ENCODE measurements at regions not wholly inside any gene's neighbourhood (a gene's known extent, or its start where the extent isn't known, plus 50 kb on each side); places are given as distances from the start of the nearest gene placed in this dataset.

DNA sequence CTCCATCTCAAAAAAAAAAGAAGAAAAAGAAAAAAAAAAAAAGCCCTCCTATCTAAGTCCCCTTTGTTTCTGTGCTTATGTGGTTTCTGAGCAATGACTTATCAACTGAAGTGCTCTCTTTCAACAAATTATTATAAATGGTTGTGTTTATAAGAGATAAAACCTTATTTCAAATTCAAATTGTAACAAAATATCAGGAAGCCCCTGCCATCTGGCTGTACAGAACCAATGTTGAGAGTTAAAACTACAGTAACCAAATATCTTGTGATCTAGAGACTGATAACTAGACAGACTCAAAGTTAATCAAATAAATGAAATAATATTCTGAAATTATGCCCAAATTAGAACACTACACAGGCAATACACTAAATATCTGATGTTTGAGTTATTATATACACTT, 143.0 kb upstream of the CPNE8 start:
- DNase-seq (ENCODE audit: low read depth), result no peak

DNA sequence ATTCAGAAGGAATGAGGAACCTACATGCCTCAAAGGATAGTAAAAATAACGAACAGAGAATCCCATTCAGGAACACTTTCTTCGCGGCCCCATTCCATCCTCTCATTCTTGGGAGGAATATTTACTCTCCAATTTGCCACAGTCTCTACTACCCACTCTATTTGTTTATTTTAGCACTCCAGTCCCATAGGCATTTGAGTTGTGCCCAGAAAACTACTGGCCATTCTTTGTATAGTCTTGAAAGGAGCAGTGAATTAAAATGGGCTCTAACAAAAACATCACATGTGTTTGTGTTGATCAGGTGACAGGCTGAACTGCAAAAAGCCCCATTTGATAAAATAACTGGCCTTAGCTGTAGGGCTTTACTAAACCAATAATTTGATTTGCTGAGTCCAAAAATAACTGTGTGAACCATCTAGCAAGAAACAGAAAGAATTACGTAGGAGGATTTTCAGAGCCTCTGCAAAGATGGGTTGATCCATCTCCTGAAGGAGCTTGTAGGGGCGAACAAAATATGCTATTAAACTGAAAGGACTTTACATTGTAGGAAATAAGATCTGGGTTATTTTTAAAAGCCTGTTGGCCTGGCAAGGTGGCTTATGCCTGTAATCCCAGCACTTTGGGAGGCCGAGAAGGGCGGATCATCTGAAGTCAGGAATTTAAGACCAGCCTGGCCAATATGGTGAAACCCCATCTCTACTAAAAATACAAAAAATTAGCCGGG, 142.3 kb upstream of the CPNE8 start:
- no peak for DNase-seq (ENCODE audit: low read depth)

DNA sequence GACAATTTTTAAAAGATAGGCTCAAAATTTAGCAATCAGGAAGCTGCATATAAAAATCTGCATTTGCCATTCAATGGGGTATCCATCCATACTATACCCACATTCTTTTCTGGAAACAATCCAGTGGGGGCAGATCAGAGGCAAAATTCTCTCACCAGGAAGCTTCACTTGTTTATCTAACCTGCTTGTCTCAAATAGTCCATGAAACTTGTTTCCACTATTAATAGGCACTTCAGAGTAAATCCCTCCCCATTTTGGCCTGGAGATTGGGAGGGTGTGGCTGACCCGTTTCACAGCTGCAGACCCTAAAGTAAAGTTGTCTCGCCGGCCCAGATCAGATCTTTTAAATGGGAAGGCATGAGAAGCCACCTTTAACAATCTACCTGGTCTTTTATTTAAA, 139.4 kb upstream of the CPNE8 start:
- no peak for DNase-seq (ENCODE audit: low read depth)

DNA sequence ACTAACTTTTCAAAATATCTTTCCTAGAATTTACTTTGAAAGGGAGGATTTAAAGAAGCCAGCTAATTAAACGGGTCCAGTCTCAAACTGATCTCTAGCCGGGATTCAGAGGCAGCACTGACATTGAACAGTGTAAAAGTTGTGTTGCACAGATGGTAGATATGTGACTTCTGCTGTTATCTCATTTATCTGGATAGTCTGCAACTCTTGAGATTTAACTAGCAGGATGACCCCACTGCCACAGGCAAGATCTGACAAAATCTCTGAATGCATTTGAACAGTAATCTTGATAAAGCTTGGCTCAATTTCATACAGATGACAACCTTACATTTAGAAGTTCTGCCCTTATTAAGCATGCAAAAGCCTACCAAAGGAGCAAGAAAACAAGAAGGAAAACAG, 138.0 kb upstream of the CPNE8 start:
- no peak for DNase-seq (ENCODE audit: low read depth)

DNA sequence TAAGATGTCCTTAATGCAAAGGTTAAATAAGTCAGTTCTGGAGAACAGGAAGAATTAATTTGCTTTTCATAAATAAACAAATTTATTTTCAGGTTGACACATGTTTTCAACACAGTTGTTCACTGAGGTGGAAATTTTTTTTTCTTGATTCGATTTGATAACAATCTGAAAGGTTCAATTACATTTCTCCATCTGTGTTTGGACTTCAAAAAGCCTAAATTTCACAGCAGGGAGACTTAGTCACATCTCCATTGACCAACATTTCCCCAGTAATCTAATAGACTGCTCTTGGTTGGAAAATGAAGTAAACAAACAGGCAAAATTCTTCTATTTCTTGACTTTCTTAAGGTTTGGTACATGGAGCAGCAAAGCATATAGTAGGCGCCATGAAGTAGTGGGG, 134.9 kb upstream of the CPNE8 start:
- DNase-seq (ENCODE audit: low read depth), result no peak

DNA sequence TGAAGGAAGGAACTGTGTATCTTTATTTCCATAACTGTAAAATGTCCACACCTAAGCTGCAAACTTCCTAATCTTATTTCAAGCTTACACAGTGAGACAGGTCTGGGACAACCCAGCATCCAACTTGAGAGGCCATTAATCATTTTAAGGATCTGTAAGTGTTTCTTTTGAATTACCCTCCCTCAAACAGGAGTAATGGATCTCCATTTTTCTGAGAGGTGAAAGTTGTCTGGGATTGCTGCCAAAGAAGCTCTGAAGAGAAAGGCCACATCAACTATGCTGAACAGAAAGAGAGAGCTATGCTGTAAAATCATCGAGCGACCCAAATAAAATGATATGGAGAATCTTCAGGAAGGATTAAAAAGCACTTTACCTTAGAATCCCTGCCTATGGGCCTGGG, 131.7 kb upstream of the CPNE8 start:
- no peak for DNase-seq (ENCODE audit: low read depth)

DNA sequence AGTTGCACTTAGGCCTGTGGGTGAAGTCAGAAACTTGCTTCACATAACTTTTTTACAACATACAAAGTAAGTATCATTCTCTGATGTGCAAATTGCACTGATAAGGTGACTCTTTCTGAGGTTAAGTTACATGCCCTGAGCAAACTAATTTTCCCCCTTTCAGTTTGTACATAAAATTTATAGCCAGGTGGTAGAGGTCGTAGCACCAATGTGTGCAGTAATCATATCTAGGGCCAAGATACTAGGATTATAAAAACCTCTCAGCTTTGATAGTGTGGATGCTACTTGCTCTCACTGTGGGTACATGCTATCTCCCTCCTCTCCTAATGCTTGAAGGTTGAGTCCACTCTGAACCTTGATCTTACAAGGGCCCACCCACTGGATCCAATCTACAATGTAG, 130.7 kb upstream of the CPNE8 start:
- no peak for DNase-seq (ENCODE audit: low read depth)

DNA sequence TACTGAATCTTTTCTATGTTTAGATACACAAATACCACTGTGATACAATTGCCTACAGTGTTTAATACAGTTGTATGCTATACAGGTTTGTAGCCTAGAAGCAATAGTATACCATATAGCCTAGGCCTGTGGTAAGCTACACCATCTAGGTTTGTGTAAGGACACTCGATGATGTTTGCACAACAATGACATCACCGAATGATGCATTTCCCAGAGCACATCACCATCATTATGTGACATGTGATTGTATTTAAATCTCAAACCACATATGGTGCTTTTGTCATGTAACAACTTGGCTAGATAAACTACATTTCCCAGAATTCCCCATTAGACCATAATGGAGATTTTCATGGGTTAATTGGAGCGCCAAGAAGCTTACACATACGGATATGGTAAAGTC, 128.4 kb upstream of the CPNE8 start:
- no peak for DNase-seq (ENCODE audit: low read depth)

DNA sequence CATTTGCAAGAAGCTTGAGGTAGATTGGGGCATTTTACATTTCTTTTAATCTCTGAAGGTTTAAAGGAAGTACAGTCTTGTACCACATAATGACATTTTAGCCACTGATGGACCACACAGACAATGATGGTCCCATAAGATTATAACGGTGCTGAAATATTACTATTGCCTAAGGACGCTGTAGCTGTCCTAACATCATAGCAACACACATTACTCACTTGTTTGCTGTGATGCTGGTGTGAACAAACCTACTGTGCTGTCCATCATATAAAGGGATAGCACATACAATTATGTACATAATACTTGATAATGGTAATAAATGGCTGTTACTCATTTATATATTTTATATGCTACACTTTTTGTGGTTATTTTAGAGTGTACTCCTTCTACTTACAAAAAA, 127.1 kb upstream of the CPNE8 start:
- DNase-seq (ENCODE audit: low read depth), result no peak

DNA sequence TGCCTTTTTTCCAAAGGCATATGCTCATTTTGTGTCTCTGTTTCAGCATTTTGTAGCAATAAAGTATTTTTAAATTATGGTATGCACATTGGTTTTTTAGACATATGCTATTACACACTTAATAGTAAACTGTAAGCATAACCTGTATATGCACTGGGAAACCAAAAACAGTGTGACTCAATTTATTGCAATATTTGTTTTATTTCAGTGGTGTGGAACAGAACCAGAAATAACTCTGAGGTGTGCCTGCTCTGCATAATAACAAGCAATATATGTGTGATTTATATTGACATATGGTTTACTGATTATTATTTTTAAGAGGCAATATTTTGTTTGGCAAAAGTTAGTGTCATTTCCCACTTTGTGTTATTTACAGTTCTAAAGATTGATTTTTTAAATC, 126.6 kb upstream of the CPNE8 start:
- DNase-seq (ENCODE audit: low read depth), result no peak

DNA sequence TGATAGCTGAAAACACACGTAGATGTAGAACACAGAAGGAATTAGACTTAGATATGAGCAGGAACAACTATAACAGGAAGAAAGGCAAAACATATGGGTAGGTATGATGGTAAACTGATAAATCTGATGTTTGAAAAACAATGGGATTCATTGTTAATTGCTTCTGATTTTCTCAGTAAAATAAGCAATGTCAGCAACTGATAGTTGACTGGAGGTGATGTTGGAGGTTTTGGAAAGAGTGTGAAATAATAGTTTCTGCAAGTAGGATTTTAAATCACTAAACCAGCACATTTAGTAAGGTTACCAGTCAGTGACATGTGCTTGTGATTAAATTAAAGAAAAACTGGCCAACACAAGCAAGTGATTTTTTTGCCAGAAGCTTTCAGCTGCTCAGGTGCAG, 123.0 kb upstream of the CPNE8 start:
- DNase-seq (ENCODE audit: low read depth), result no peak

DNA sequence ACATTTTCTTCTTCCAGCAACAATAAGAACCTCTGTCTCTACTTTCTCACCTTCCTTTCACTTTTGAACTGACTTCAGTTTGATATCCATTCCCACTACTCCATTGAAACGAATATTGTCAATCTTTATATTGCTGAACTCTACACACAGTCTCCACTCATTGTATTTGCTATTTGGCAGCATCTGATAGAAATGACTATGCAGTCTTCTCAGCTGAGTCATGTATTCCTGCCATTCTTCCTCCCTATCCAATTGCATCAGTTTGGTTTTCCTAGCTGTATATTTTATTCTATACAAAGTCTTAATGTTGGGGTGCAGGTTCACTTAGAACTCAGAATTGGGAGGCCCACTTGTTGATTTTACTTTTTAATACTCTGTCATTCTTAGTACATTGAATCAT, 107.5 kb upstream of the CPNE8 start:
- peak; percentile 49 for DNase-seq (ENCODE audit: low read depth)

DNA sequence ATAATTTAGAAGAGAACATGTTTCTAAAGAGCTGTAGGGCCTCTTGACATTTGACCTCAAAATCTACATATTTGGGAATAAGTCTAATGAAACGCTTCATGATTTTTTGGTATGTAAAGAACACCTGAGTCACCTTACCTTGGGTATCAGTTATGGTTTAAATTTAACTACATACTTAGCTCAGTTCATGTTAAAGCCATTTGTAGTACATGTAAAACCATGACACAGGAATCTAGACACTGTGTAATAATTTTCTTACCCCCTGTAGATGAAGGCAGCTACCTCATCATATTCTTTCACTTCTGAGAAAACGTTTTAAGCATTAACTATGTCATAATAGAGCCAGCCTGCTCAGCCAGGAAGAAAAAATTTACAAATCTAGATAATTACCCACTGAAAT, 105.8 kb upstream of the CPNE8 start:
- DNase-seq (ENCODE audit: low read depth), result no peak

DNA sequence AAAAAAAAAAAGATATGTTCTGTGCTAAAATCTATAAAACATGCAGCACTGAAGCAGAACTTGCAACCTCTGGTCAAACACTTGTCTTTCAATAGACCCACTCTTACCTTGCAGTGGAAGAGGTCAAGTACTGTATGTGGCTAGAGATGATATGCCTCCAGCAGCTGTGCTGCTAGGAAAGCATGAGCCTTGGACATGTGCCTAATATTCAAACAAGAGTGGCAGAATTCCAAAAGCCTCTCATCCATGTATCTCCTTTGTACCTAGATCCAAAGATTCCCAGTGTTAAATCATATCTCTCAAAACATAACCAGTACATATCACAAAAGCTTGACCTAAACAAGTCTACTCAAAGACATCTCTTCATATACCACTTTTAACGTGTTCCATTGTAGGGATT, 105.0 kb upstream of the CPNE8 start:
- DNase-seq (ENCODE audit: low read depth), result no peak

DNA sequence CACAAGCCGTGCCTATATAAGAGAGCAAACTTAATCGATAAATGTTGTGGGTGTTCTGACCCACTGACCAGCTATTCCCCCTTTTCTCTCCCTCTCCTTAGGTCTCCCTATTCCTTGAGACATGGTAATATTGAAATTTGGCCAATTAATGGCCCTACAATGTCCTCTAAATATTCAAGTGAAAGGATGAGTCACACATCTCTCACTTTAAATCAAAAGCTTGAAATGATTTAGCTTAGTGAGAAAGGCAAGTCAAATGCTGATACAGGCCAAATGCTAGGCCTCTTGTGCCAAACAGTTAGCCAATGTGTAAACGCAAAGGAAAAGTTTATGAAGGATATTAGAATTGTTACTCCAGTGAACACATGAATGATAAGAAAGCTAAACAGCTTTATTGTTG, 102.2 kb upstream of the CPNE8 start:
- no peak for DNase-seq (ENCODE audit: low read depth)

DNA sequence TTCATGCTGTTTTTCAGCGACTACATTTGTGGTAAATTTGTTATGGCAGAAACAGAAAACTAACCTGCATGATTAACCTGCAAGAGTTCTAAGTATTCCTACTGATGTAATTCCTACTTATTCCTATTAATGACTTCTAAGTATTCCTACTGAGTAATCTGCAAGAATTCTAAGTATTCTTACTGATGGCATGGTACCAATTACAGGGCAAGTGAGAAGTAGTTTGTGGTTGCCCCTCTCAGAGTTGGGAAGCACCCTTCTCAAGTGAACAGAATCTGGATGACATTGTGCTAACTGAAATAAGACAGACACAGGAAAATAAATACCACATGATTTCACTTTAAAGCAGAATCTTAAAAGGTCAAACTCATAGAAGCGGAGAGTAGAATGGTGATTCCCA, 100.9 kb upstream of the CPNE8 start:
- DNase-seq (ENCODE audit: low read depth), result no peak

DNA sequence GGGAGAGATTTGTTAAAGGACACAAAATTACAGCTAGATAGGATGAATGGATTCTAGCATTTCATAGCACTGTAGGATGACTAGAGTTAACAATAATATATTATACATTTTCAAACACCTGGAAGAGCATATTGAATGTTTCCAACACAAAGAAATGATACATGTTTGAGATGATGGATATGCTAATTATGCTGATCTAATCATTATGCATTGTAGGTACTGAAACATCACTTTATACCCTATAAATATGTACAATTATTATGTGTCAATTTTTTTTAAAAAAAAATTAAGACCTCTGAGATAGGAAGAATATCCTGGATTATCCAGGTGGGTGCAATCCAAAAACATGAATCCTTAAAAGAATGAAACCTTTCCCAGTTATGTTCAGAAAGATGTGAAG, 100.3 kb upstream of the CPNE8 start:
- no peak for DNase-seq (ENCODE audit: low read depth)

DNA sequence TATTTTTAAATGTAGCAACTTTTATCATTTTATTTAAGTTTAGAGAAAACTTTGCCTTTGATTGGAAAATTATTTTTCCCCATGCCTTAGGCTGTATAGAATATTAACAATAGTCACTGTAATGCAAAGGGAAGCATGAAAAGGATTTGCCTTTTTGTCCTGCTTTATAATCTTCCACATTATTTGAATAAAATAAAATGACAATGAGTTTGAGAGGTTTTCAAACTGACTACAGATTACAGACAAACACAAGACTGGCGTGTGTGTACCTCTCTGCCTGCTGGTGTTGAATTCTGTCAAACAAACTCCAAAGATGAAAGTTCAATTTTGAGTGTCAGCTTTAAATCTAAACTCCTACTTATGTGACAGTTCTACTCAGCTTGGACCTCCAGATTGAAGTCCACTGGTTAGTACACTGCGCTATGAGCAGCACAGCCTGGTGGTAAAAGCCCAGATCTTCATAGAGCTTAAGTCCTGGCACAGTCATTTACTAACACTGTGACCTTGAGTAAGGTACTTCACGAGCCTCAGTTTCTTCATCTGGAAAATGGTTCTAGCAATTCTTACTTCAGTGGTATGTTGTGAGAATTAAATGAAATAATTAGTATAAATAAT, 98.3 kb upstream of the CPNE8 start:
- DNase-seq (ENCODE audit: low read depth), result no peak

DNA sequence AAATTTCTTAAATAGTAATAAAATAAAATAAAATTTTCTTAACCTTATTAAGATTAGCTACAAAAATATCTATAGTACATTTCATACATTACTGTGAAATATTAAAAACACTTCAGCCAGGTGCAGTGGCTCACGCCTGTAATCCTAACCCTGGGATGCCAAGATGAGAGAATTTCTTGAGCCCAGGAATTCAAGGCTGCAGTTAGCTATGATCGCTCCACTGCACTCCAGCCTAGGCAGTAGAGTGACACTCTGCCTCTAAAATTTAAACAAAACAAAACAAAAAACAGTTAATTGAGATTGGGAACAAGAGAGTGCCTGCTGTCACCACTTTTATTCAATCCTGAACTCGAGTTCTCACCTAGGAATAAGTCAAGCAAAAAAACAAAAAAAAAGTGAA, 95.0 kb upstream of the CPNE8 start:
- no peak for DNase-seq (ENCODE audit: low read depth)

DNA sequence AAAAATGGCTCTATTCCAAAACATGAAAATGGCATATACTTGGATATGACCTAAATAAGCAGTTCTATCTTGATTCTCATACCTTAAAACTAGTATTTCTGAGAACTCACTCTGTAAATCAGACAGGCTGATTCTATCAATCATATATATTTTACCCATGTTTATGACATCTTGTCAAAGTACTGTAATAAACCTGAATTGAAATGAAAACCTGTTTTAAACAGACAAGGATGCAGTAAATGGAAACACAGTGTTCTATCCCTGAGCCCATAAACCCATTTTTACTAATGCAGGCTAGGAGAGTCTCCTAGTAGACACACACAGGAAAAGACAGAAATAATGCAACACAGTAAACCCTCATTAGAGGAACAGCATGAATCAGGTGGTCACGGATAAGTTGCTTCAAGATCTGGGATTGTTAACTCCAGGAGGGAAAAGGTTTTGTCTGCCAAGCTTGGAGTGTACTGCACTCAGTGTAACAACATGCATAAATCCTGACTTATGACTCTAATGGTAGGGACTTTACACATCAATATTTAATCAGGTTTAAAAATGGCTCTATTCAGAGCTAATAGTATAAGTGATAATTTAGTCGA, 93.6 kb upstream of the CPNE8 start:
- no peak for DNase-seq (ENCODE audit: low read depth)

DNA sequence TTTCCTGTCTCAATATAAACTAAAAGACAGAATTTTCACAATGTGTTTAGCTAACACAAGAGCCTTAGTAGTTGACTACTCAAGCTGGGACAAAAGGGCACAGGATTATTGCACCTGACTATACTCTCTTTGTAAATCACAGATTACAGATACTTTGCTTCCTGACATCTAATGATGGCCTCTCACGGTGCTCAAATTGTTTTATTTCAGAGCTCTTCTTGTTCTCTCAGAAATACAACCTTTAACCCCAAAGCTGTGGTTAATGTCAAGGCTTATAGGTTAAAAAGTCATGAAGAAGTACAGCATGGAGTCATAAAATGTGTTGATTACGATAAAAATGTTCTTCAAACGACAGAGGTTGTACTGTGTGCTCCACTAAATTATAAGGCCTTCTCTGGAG, 89.9 kb upstream of the CPNE8 start:
- no peak for DNase-seq (ENCODE audit: low read depth)

DNA sequence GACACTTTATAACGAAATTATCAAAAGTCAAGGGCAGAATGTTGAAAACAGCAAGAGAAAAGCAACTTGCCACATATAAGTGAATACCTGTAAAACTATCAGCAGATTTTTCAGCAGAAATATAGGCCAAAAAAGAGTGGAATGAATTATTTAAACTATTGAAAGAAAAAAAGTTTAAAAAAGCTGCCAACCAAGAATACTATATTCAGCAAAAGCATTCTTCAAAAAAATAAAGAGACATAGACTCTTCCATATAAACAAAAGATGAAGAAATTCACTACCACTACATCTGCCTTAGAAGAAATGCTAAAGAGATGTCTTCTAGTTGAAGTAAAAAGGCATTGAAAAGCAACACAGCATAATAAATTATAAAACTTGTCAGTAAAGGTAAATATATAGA, 80.6 kb upstream of the CPNE8 start:
- DNase-seq (ENCODE audit: low read depth), result no peak

DNA sequence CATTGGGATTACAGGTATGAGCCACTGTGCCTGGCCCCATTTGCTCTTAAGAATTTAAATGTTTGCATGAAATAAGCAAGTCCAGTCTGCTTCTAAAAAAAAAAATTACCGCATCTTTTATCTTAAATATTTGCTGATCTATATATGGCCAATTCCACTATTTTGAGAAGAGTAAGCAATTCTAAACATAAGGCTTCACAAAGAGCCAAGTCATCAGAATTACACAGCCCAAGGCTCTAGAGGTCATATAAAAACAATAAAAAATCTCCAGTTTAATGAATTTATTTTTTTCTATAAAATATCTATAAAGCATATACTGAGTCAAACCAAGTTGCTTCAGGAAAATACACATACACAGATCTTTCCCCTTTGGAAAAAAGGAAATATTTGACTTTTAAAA, 79.0 kb upstream of the CPNE8 start:
- DNase-seq (ENCODE audit: low read depth), result no peak

Data from HT1080 (cell line).